ENCODE measurements at regions not wholly inside any gene's neighbourhood (a gene's known extent, or its start where the extent isn't known, plus 50 kb on each side); places are given as distances from the start of the nearest gene placed in this dataset.

GRCh38 chr5:167346461-167346860, 945.0 kb upstream of the WWC1 start:
- Histone ChIP-seq H3K4me1 (no peaks in the 10 kb centered on the region), H3K4me3 (no peak overlapping the region), H3K27me3 (no peaks in the 10 kb centered on the region), H3K9me3 (no peaks in the 10 kb centered on the region), H3K36me3 (no peaks in the 10 kb centered on the region), H3K27ac (no peak overlapping the region)
- in situ Hi-C loops (cut with MboI; ENCODE audit: low pct_ligation_motif_present in 1 of 4, low pct_unique_long_range_greater_than_20kb in 1 of 4, low sequenced_read_pairs in 3 of 4), result no loop called here
- WGBS, 2 donors (ENCODE audit: low coverage in 1 of 2), result 71 to 90% methylated on average over 2 to 4 of the region's 4 CpGs
- no peak for DNase-seq
- intact Hi-C loops (cut with DNase I; ENCODE audit: low total_unique reads), result no loop called here
- TF ChIP-seq POLR2A (IDR thresholded peaks at IDR 0.05) (no peak), CTCF (IDR thresholded peaks at IDR 0.05) (no peak), EP300 (IDR thresholded peaks at IDR 0.05; ENCODE audit: low read depth) (no peak), POLR2AphosphoS5 (IDR thresholded peaks at IDR 0.05) (no peak)

- in situ Hi-C loops (cut with MboI; ENCODE audit: low pct_ligation_motif_present in 1 of 4, low pct_unique_long_range_greater_than_20kb in 1 of 4, low sequenced_read_pairs in 3 of 4), result no loop called here
- Histone ChIP-seq H3K27me3 (no peaks in the 10 kb centered on the region), H3K4me1 (no peaks in the 10 kb centered on the region), H3K4me3 (no peak overlapping the region), H3K36me3 (no peaks in the 10 kb centered on the region), H3K27ac (no peak overlapping the region), H3K9me3 (no peaks in the 10 kb centered on the region)
- no peak for TF ChIP-seq POLR2A (IDR thresholded peaks at IDR 0.05)
- TF ChIP-seq EP300 (IDR thresholded peaks at IDR 0.05; ENCODE audit: low read depth), result no peak
- no peak for TF ChIP-seq CTCF (IDR thresholded peaks at IDR 0.05)
- TF ChIP-seq POLR2AphosphoS5 (IDR thresholded peaks at IDR 0.05), result no peak
- WGBS, 2 donors (ENCODE audit: low coverage in 1 of 2), result 74 to 80% methylated on average over 8 to 12 of the region's 12 CpGs
- DNase-seq, result no peak
- intact Hi-C loops (cut with DNase I; ENCODE audit: low total_unique reads), result no loop called here
Measured at GRCh38 chr5:167348251-167348926, 943.1 kb upstream of the WWC1 start.

GRCh38 chr5:167348980-167349379, 942.5 kb upstream of the WWC1 start:
- no peaks in the 10 kb centered on the region for H3K4me1 ChIP-seq
- TF ChIP-seq EP300 (IDR thresholded peaks at IDR 0.05; ENCODE audit: low read depth) (no peak), POLR2A (IDR thresholded peaks at IDR 0.05) (no peak), POLR2AphosphoS5 (IDR thresholded peaks at IDR 0.05) (no peak), CTCF (IDR thresholded peaks at IDR 0.05) (no peak)
- H3K4me3 ChIP-seq, result no peak overlapping the region
- no peaks in the 10 kb centered on the region for H3K27me3 ChIP-seq
- no peaks in the 10 kb centered on the region for H3K36me3 ChIP-seq
- in situ Hi-C loops (cut with MboI; ENCODE audit: low pct_ligation_motif_present in 1 of 4, low pct_unique_long_range_greater_than_20kb in 1 of 4, low sequenced_read_pairs in 3 of 4), result no loop called here
- WGBS, 2 donors (ENCODE audit: low coverage in 1 of 2), result 67% methylated on average over 3 of the region's 3 CpGs; no CpG with 5 or more reads in 1 of the 2 donors
- no peak for DNase-seq
- H3K9me3 ChIP-seq, result no peaks in the 10 kb centered on the region
- intact Hi-C loops (cut with DNase I; ENCODE audit: low total_unique reads), result no loop called here
- H3K27ac ChIP-seq, result no peak overlapping the region

GRCh38 chr5:167351316-167351715, 940.1 kb upstream of the WWC1 start:
- no peak overlapping the region for H3K4me3 ChIP-seq
- H3K27ac ChIP-seq, result no peak overlapping the region
- intact Hi-C loops (cut with DNase I; ENCODE audit: low total_unique reads) (no loop called here), in situ Hi-C loops (cut with MboI; ENCODE audit: low pct_ligation_motif_present in 1 of 4, low pct_unique_long_range_greater_than_20kb in 1 of 4, low sequenced_read_pairs in 3 of 4) (no loop called here)
- 73 to 92% methylated on average over 2 to 4 of the region's 4 CpGs for WGBS, 2 donors (ENCODE audit: low coverage in 1 of 2)
- H3K9me3 ChIP-seq, result no peaks in the 10 kb centered on the region
- no peaks in the 10 kb centered on the region for H3K4me1 ChIP-seq
- H3K27me3 ChIP-seq, result no peaks in the 10 kb centered on the region
- DNase-seq, result no peak
- no peaks in the 10 kb centered on the region for H3K36me3 ChIP-seq
- TF ChIP-seq POLR2AphosphoS5 (IDR thresholded peaks at IDR 0.05) (no peak), EP300 (IDR thresholded peaks at IDR 0.05; ENCODE audit: low read depth) (no peak), POLR2A (IDR thresholded peaks at IDR 0.05) (no peak), CTCF (IDR thresholded peaks at IDR 0.05) (no peak)

All from transverse colon (tissue), 4 donors.